OCI-LY1 (cell line): ENCODE measurements at regions not wholly inside any gene's neighbourhood (a gene's known extent, or its start where the extent isn't known, plus 50 kb on each side); places are given as distances from the start of the nearest gene placed in this dataset.

ENCODE experiments used
- CTCF ChIP-seq: fragments of 200-600 bp; sonication (generic), shearing (Covaris generic); IDR thresholded peaks from 2 replicates; pipeline ENCODE4 v1.5.1; 2017; ENCODE audit warnings: mild to moderate bottlenecking, antibody characterized with exemption, low read length, moderate library complexity, mixed read lengths
- EZH2 ChIP-seq: fragments of 200-600 bp; sonication (generic), shearing (Covaris generic); IDR thresholded peaks from 2 replicates; pipeline ENCODE4 v1.8.0; 2017; ENCODE audit warnings: borderline replicate concordance, mixed run types, mild to moderate bottlenecking, antibody characterized with exemption, low read length, moderate library complexity, mixed read lengths

GRCh38 chr16:27721531-27722181 is 171.7 kb downstream of the KATNIP start:
- TF ChIP-seq CTCF (no peak), EZH2 (no peak)
